ENCODE measurements at regions not wholly inside any gene's neighbourhood (a gene's known extent, or its start where the extent isn't known, plus 50 kb on each side); places are given as distances from the start of the nearest gene placed in this dataset.

DNA sequence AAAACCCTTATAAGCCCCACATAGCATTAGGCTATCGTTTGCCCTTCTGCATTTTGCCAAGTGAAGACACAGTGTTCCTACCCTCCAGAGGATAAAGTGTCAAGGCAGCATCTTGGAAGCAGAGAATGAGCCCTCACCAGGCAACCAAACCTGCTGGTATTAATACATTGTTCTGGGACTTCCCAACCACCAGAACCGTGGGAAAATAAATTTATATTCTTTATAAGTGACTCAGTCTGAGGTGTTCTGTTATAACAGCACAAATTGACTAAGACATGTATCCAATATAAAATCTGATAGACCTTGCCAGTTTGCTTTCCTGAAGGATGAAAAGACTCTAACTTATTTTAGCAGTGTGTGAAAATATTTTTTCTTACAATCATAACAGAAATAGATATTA is 792.5 kb upstream of the LRRC4C start:
- no peak overlapping the region for H3K4me3 ChIP-seq
- no peaks in the 10 kb centered on the region for H3K4me1 ChIP-seq
- H3K27me3 ChIP-seq = no peaks in the 10 kb centered on the region
- no peak for DNase-seq (ENCODE audit: low spot score in 2 of 2)
- H3K27ac ChIP-seq = no peak overlapping the region
- H3K36me3 ChIP-seq = no peaks in the 10 kb centered on the region
- H3K9me3 ChIP-seq = peaks cover 0 to 3% (median 0%) of the 10 kb centered on the region in 4 donors
- TF ChIP-seq EP300 (IDR thresholded peaks at IDR 0.05) = no peak
- TF ChIP-seq, protein P1, sequence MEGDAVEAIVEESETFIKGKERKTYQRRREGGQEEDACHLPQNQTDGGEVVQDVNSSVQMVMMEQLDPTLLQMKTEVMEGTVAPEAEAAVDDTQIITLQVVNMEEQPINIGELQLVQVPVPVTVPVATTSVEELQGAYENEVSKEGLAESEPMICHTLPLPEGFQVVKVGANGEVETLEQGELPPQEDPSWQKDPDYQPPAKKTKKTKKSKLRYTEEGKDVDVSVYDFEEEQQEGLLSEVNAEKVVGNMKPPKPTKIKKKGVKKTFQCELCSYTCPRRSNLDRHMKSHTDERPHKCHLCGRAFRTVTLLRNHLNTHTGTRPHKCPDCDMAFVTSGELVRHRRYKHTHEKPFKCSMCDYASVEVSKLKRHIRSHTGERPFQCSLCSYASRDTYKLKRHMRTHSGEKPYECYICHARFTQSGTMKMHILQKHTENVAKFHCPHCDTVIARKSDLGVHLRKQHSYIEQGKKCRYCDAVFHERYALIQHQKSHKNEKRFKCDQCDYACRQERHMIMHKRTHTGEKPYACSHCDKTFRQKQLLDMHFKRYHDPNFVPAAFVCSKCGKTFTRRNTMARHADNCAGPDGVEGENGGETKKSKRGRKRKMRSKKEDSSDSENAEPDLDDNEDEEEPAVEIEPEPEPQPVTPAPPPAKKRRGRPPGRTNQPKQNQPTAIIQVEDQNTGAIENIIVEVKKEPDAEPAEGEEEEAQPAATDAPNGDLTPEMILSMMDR (IDR thresholded peaks at IDR 0.05) = no peak
- no peak for TF ChIP-seq POLR2A (IDR thresholded peaks at IDR 0.05)
- WGBS, 2 donors = 54 to 80% methylated on average over 2 of the region's 2 CpGs

DNA sequence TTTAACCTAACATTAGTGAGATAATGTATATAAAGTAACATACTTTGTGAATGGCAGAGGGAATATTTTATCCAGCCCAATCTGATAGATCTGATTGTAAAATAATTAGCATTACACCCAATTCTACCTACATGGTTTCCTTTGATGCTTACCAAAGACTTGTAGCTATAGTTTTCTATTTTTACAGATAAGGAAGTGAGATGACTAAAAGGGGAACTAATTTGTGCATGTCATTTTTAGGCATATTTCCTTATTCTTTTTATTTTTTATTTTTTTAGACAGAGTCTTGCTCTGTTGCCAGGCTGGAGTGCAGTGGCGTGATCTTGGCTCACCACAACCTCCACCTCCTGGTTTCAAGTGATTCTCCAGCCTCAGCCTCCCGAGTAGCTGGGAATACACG is 793.7 kb upstream of the LRRC4C start:
- Histone ChIP-seq H3K4me3 (no peak overlapping the region), H3K4me1 (no peaks in the 10 kb centered on the region), H3K36me3 (no peaks in the 10 kb centered on the region), H3K27ac (no peak overlapping the region), H3K27me3 (no peaks in the 10 kb centered on the region), H3K9me3 (peaks cover 0 to 3% (median 0%) of the 10 kb centered on the region in 4 donors)
- no peak for DNase-seq (ENCODE audit: low spot score in 2 of 2)
- WGBS, 2 donors = 79% methylated on average over 3 of the region's 3 CpGs
- no peak for TF ChIP-seq POLR2A (IDR thresholded peaks at IDR 0.05)
- TF ChIP-seq EP300 (IDR thresholded peaks at IDR 0.05) = no peak
- TF ChIP-seq, protein P1 (IDR thresholded peaks at IDR 0.05) = no peak

DNA sequence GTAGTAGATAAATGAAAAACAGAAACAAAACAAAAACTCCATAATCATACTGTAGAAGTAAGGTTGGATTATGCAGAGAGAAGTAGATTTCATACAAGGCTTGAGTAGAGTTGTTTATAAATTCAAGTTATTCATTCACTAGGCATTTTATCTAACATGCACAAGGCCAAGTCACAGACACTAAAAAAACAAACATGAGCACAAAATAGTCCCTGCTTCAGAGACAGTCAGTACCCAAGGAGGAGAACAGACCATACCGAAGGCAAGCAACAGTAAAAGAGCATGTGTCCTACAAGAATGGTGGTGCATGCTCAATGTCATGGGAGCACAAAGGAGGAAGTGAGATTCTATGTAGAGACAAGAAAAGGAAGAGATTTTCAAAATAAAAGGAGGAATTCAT is 796.5 kb upstream of the LRRC4C start:
- Histone ChIP-seq H3K36me3 (no peaks in the 10 kb centered on the region), H3K9me3 (peaks cover 0 to 3% (median 0%) of the 10 kb centered on the region in 4 donors), H3K4me1 (no peaks in the 10 kb centered on the region), H3K27me3 (no peaks in the 10 kb centered on the region), H3K4me3 (no peak overlapping the region), H3K27ac (no peak overlapping the region)
- no peak for TF ChIP-seq POLR2A (IDR thresholded peaks at IDR 0.05)
- TF ChIP-seq, protein P1 (IDR thresholded peaks at IDR 0.05) = no peak
- no peak for TF ChIP-seq EP300 (IDR thresholded peaks at IDR 0.05)
- no peak for DNase-seq (ENCODE audit: low spot score in 2 of 2)
- WGBS, 2 donors = 83 to 92% methylated on average over 1 of the region's 1 CpG

DNA sequence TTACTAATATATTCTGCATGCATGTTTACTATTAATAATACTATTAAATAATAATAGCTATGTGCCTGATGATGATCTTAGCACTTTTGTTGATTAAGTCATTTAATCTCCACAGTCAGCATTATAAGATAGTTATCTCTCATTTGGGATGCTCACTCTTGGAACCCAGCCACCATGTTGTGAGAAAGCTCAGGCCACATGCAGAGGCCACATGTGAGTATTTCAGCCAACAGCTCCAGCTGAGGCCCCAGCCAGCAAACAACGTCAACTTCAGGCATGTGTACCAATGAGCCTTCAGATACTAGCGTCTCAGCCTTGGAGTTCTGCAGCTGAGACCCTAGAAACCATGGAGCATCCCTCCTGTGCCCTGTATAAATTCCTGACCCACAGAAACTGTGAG is 798.1 kb upstream of the LRRC4C start:
- Histone ChIP-seq H3K27me3 (no peaks in the 10 kb centered on the region), H3K36me3 (no peaks in the 10 kb centered on the region), H3K27ac (no peak overlapping the region), H3K9me3 (peaks cover 0 to 3% (median 0%) of the 10 kb centered on the region in 4 donors), H3K4me3 (no peak overlapping the region), H3K4me1 (no peaks in the 10 kb centered on the region)
- DNase-seq (ENCODE audit: low spot score in 2 of 2) = no peak
- TF ChIP-seq POLR2A (IDR thresholded peaks at IDR 0.05) (no peak), EP300 (IDR thresholded peaks at IDR 0.05) (no peak)
- TF ChIP-seq, protein P1 (IDR thresholded peaks at IDR 0.05) = no peak
- 29 to 31% methylated on average over 2 of the region's 2 CpGs for WGBS, 2 donors

DNA sequence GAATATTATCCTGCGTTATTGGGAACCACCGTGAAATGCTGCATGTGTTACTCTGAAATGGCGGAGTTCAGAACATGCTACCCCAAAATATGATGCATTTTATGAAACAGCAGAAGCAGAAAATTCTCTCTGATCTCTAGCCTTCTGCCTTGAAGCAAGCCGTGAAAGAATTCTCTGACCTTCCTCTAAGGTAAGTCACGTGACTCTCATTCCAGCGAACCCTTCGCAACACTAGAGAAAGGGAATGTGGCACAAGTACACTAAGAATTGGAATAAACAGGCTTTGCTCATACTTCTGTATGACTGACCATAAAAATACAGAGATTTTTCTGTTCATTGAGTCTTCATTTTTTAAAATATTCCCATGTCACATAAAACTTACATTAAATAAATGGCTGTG is 805.6 kb upstream of the LRRC4C start:
- TF ChIP-seq EP300 (IDR thresholded peaks at IDR 0.05) (no peak), POLR2A (IDR thresholded peaks at IDR 0.05) (no peak)
- TF ChIP-seq, protein P1 (IDR thresholded peaks at IDR 0.05) = no peak
- WGBS, 2 donors = 88 to 90% methylated on average over 7 of the region's 7 CpGs
- no peaks in the 10 kb centered on the region for H3K27me3 ChIP-seq
- H3K36me3 ChIP-seq = no peaks in the 10 kb centered on the region
- no peak overlapping the region for H3K4me3 ChIP-seq
- H3K9me3 ChIP-seq = no peaks in the 10 kb centered on the region
- H3K27ac ChIP-seq = no peak overlapping the region
- no peak for DNase-seq (ENCODE audit: low spot score in 2 of 2)
- no peaks in the 10 kb centered on the region for H3K4me1 ChIP-seq
